OCI-LY1 (cell line): ENCODE measurements at regions not wholly inside any gene's neighbourhood (a gene's known extent, or its start where the extent isn't known, plus 50 kb on each side); places are given as distances from the start of the nearest gene placed in this dataset.

ENCODE experiments used
- H2AFZ ChIP-seq: fragments of 200-600 bp; sonication (generic), shearing (Covaris generic); 2 replicates; pipeline ENCODE4 v1.6.0; 2014; ENCODE audit warnings: antibody characterized with exemption, mild to moderate bottlenecking, low read length
- H3F3A ChIP-seq: fragments of 200-600 bp; sonication (generic), shearing (Covaris generic); 2 replicates; pipeline ENCODE4 v1.6.0; 2014; ENCODE audit warnings: mild to moderate bottlenecking, antibody characterized with exemption, low read length, moderate library complexity; ENCODE audit not compliant: insufficient read depth
- H3K27ac ChIP-seq: fragments of 200-600 bp; sonication (generic); 2 replicates; pipeline ENCODE4 v1.5.1; 2014; ENCODE audit warnings: low read length, mixed run types, mild to moderate bottlenecking, low read depth; ENCODE audit not compliant: poor library complexity, severe bottlenecking
- H3K27me3 ChIP-seq: fragments of 200-600 bp; sonication (generic); 2 replicates; pipeline ENCODE4 v1.6.0; 2014; ENCODE audit warnings: antibody characterized with exemption, mild to moderate bottlenecking, low read length, moderate library complexity; ENCODE audit not compliant: insufficient read depth
- H3K36me3 ChIP-seq: fragments of 200-600 bp; sonication (generic); 2 replicates; pipeline ENCODE4 v1.6.1; 2014; ENCODE audit warnings: mild to moderate bottlenecking, antibody characterized with exemption, low read length, moderate library complexity, mixed read lengths; ENCODE audit not compliant: insufficient read depth
- H3K4me1 ChIP-seq: fragments of 200-600 bp; sonication (generic); 2 replicates; pipeline ENCODE4 v1.5.1; 2014; ENCODE audit warnings: mild to moderate bottlenecking, low read length, moderate library complexity; ENCODE audit not compliant: insufficient read depth, severe bottlenecking
- H3K4me2 ChIP-seq: fragments of 200-600 bp; sonication (generic), shearing (Covaris generic); 2 replicates; pipeline ENCODE4 v1.6.1; 2014; ENCODE audit warnings: low read length
- H3K4me3 ChIP-seq: fragments of 200-600 bp; sonication (generic); 2 replicates; pipeline ENCODE4 v1.5.1; 2014; ENCODE audit warnings: low read length, low read depth, mild to moderate bottlenecking, mixed read lengths; ENCODE audit not compliant: poor library complexity, severe bottlenecking
- H3K79me2 ChIP-seq: fragments of 200-600 bp; shearing (Covaris generic); 2 replicates; pipeline ENCODE4 v1.6.1; 2016; ENCODE audit warnings: mixed run types, low read length, mixed read lengths; ENCODE audit not compliant: insufficient read depth
- H3K9ac ChIP-seq: fragments of 200-600 bp; sonication (generic), shearing (Covaris generic); 2 replicates; pipeline ENCODE4 v1.6.1; 2014; ENCODE audit warnings: mild to moderate bottlenecking, low read length, mixed read lengths
- H3K9me2 ChIP-seq: fragments of 200-600 bp; sonication (generic), shearing (Covaris generic); 2 replicates; pipeline ENCODE4 v1.6.1; 2014; ENCODE audit warnings: low read depth, mild to moderate bottlenecking, low read length, mixed read lengths
- H3K9me3 ChIP-seq: fragments of 200-600 bp; shearing (Covaris generic); 2 replicates; pipeline ENCODE4 v1.6.1; 2014; ENCODE audit warnings: low read length, mixed read lengths
- H4K20me1 ChIP-seq: fragments of 200-600 bp; sonication (generic), shearing (Covaris generic); 2 replicates; pipeline ENCODE4 v1.6.0; 2016; ENCODE audit warnings: mild to moderate bottlenecking, low read length; ENCODE audit not compliant: insufficient read depth
- EZH2 ChIP-seq: fragments of 200-600 bp; sonication (generic), shearing (Covaris generic); IDR thresholded peaks from 2 replicates; pipeline ENCODE4 v1.8.0; 2017; ENCODE audit warnings: borderline replicate concordance, mixed run types, mild to moderate bottlenecking, antibody characterized with exemption, low read length, moderate library complexity, mixed read lengths
- TF ChIP-seq, protein P1 (sequence below): fragments of 200-600 bp; sonication (generic), shearing (Covaris generic); IDR thresholded peaks from 2 replicates; pipeline ENCODE4 v1.5.1; 2017; ENCODE audit warnings: mild to moderate bottlenecking, antibody characterized with exemption, low read length, moderate library complexity, mixed read lengths

DNA sequence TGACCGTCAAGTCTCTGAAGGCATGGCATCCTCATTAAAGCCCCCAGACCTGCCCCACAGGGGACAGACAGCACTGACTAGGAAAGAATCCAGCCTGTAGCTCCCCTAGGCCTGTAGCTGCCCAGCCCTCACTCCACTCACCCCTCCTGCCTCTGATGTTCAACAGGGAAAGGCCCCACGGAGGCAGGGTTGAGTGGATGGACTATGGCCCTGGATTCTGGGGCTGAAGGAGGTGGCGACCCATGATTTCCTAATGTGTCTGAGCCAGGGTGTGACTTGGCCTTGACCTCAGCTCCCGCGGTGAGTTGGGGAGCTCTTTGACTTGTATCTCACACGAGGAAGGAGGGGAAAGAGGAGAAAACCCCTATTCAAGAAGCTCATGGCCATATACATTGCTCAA lies 238.5 kb upstream of the CSF3R start:
- Histone ChIP-seq H3K27me3 (no peaks in the 10 kb centered on the region), H3K4me1 (no peaks in the 10 kb centered on the region), H3F3A (no peaks in the 10 kb centered on the region), H3K9ac (no peak overlapping the region), H3K36me3 (no peaks in the 10 kb centered on the region), H3K4me2 (no peak overlapping the region), H3K27ac (no peak overlapping the region), H3K4me3 (no peak overlapping the region), H3K79me2 (no peaks in the 10 kb centered on the region), H2AFZ (no peak overlapping the region), H4K20me1 (no peaks in the 10 kb centered on the region), H3K9me3 (no peaks in the 10 kb centered on the region), H3K9me2 (no peaks in the 10 kb centered on the region)
- TF ChIP-seq, protein P1, sequence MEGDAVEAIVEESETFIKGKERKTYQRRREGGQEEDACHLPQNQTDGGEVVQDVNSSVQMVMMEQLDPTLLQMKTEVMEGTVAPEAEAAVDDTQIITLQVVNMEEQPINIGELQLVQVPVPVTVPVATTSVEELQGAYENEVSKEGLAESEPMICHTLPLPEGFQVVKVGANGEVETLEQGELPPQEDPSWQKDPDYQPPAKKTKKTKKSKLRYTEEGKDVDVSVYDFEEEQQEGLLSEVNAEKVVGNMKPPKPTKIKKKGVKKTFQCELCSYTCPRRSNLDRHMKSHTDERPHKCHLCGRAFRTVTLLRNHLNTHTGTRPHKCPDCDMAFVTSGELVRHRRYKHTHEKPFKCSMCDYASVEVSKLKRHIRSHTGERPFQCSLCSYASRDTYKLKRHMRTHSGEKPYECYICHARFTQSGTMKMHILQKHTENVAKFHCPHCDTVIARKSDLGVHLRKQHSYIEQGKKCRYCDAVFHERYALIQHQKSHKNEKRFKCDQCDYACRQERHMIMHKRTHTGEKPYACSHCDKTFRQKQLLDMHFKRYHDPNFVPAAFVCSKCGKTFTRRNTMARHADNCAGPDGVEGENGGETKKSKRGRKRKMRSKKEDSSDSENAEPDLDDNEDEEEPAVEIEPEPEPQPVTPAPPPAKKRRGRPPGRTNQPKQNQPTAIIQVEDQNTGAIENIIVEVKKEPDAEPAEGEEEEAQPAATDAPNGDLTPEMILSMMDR = no peak
- TF ChIP-seq EZH2 = no peak

DNA sequence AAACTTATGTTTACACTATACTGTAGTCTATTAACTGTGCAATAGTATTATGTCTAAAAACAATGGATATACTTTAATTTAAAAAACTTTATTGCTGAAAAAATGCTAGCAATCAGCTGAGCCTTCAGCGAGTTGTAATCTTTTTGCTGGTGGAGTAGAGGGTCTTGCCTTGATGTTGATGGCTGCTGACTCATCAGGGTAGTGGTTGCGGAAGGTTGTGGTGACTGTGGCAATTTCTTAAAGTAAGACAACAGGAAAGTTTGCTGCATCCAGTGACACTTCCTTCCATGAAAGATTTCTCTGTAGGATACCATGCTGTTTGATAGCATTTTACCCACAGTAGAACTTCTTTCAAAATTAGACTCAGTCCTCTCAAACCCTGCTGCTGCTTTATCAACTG lies 234.7 kb upstream of the CSF3R start:
- Histone ChIP-seq H3K79me2 (no peaks in the 10 kb centered on the region), H3K27me3 (no peaks in the 10 kb centered on the region), H3K4me3 (no peak overlapping the region), H3F3A (no peaks in the 10 kb centered on the region), H2AFZ (no peak overlapping the region), H3K27ac (no peak overlapping the region), H4K20me1 (no peaks in the 10 kb centered on the region), H3K9me3 (no peaks in the 10 kb centered on the region), H3K9me2 (no peaks in the 10 kb centered on the region), H3K4me1 (no peaks in the 10 kb centered on the region), H3K36me3 (no peaks in the 10 kb centered on the region), H3K4me2 (no peak overlapping the region), H3K9ac (no peak overlapping the region)
- TF ChIP-seq, protein P1 = no peak
- no peak for TF ChIP-seq EZH2

DNA sequence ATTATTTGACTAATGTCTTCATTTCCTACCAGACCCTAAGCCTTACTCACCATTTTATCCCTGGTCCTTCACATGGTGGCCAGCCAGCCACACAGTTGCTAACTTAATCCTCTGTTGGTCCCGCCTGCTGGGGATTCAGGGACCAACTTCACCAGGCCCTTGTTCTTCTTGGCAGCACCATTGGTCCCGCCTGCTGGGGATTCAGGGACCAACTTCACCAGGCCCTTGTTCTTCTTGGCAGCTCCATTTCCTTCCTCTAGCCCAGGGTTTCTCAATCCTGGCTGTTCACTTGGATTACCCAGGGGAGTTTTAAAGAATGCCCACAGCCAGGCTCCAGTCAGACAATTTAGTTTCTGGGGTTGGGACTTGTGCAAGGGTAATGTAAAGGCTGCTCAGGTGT lies 233.1 kb upstream of the CSF3R start:
- H3K4me3 ChIP-seq = no peak overlapping the region
- H3K27ac ChIP-seq = no peak overlapping the region
- no peak overlapping the region for H2AFZ ChIP-seq
- no peaks in the 10 kb centered on the region for H3K9me3 ChIP-seq
- H3K36me3 ChIP-seq = no peaks in the 10 kb centered on the region
- H3K27me3 ChIP-seq = no peaks in the 10 kb centered on the region
- no peak for TF ChIP-seq EZH2
- TF ChIP-seq, protein P1 = no peak
- H3K9me2 ChIP-seq = no peaks in the 10 kb centered on the region
- no peaks in the 10 kb centered on the region for H3K79me2 ChIP-seq
- H4K20me1 ChIP-seq = no peaks in the 10 kb centered on the region
- H3K9ac ChIP-seq = no peak overlapping the region
- no peak overlapping the region for H3K4me2 ChIP-seq
- H3F3A ChIP-seq = no peaks in the 10 kb centered on the region
- no peaks in the 10 kb centered on the region for H3K4me1 ChIP-seq
